Liver (tissue), 8 donors: ENCODE measurements at regions not wholly inside any gene's neighbourhood (a gene's known extent, or its start where the extent isn't known, plus 50 kb on each side); places are given as distances from the start of the nearest gene placed in this dataset.

Source experiments
- DNase-seq: peaks from one replicate; pipeline ENCODE4 v3.0.0-alpha.2; 2017; ENCODE audit warnings: low spot score
- H3K27ac ChIP-seq, 2 donors: one replicate each; pipeline ENCODE4 v1.7.0; 2013; ENCODE audit warnings: inconsistent platforms in 2 of 2, low read length in 2 of 2, control low read depth in 1 of 2, low read depth in 1 of 2, mild to moderate bottlenecking in 1 of 2
- H3K27me3 ChIP-seq, 4 donors: one replicate each; pipeline versions ENCODE4 v1.6.1 to v1.7.0; 2013; ENCODE audit warnings: low read length in 3 of 4, inconsistent platforms in 1 of 4, mild to moderate bottlenecking in 1 of 4, moderate library complexity in 1 of 4; ENCODE audit not compliant: control insufficient read depth in 4 of 4, insufficient read depth in 4 of 4
- H3K36me3 ChIP-seq, 4 donors: one replicate each; pipeline versions ENCODE4 v1.6.1 to v1.7.0; 2013; ENCODE audit warnings: low read length in 3 of 4, mild to moderate bottlenecking in 3 of 4, low read depth in 1 of 4, moderate library complexity in 1 of 4; ENCODE audit not compliant: control insufficient read depth in 4 of 4, insufficient read depth in 3 of 4
- H3K4me1 ChIP-seq, 4 donors: one replicate each; pipeline versions ENCODE4 v1.6.1 to v1.7.0; 2013; ENCODE audit warnings: low read length in 3 of 4, mild to moderate bottlenecking in 3 of 4, moderate library complexity in 1 of 4; ENCODE audit not compliant: control insufficient read depth in 4 of 4, insufficient read depth in 4 of 4
- H3K4me3 ChIP-seq, 3 donors: one replicate each; pipeline versions ENCODE4 v1.6.1 to v1.7.0; 2013; ENCODE audit warnings: low read length in 3 of 3, control low read depth in 1 of 3, low read depth in 1 of 3, mild to moderate bottlenecking in 1 of 3
- H3K9ac ChIP-seq, 2 donors: one replicate each; pipeline ENCODE4 v1.7.0; 2013; ENCODE audit warnings: low read length in 2 of 2, mild to moderate bottlenecking in 2 of 2, moderate library complexity in 2 of 2, control low read depth in 1 of 2, low read depth in 1 of 2
- H3K9me3 ChIP-seq, 4 donors: one replicate each; pipeline versions ENCODE4 v1.6.1 to v1.7.0; 2013; ENCODE audit warnings: low read length in 3 of 4; ENCODE audit not compliant: control insufficient read depth in 4 of 4
- CTCF ChIP-seq: fragments of 150-350 bp; IDR thresholded peaks from 2 replicates; pipeline ENCODE4 v1.5.1; 2017; ENCODE audit warnings: improper control_type of control experiment, low read depth, low read length; ENCODE audit not compliant: missing input control
- FOXA1 ChIP-seq: IDR thresholded peaks from 2 replicates; pipeline ENCODE4 v1.6.1; 2016; ENCODE audit warnings: antibody characterized with exemption
- FOXA2 ChIP-seq: IDR thresholded peaks from 2 replicates; pipeline ENCODE4 v1.6.1; 2016; ENCODE audit warnings: antibody characterized with exemption
- GABPA ChIP-seq, 2 donors: IDR thresholded peaks in 1 of 2; conservative IDR thresholded peaks in 1 of 2; 2 replicates each; pipeline ENCODE4 v1.6.1; 2016; ENCODE audit warnings: antibody characterized with exemption in 2 of 2, mild to moderate bottlenecking in 1 of 2, moderate library complexity in 1 of 2
- HNF4G ChIP-seq: IDR thresholded peaks from 2 replicates; pipeline ENCODE4 v1.6.1; 2016; ENCODE audit warnings: antibody characterized with exemption
- JUND ChIP-seq, 2 donors: IDR thresholded peaks; 2 replicates each; pipeline ENCODE4 v1.6.1; 2016; ENCODE audit warnings: antibody characterized with exemption in 2 of 2
- NR2F2 ChIP-seq: IDR thresholded peaks from 2 replicates; pipeline ENCODE4 v1.6.1; 2016; ENCODE audit warnings: antibody characterized with exemption
- RAD21 ChIP-seq, 2 donors: IDR thresholded peaks; 2 replicates each; pipeline ENCODE4 v1.6.1; 2016; ENCODE audit warnings: antibody characterized with exemption in 2 of 2, mild to moderate bottlenecking in 2 of 2
- REST ChIP-seq: IDR thresholded peaks from 2 replicates; pipeline ENCODE4 v1.6.1; 2016; ENCODE audit warnings: antibody characterized with exemption, mild to moderate bottlenecking
- RXRA ChIP-seq, 2 donors: IDR thresholded peaks; 2 replicates each; pipeline ENCODE4 v1.6.1; 2017 to 2018; ENCODE audit warnings: antibody characterized with exemption in 2 of 2, mild to moderate bottlenecking in 1 of 2
- SP1 ChIP-seq: IDR thresholded peaks from 2 replicates; pipeline ENCODE4 v1.6.1; 2018; ENCODE audit warnings: antibody characterized with exemption, mild to moderate bottlenecking
- TAF1 ChIP-seq: conservative IDR thresholded peaks from 2 replicates; pipeline ENCODE4 v1.6.1; 2016; ENCODE audit warnings: antibody characterized with exemption, mild to moderate bottlenecking
- YY1 ChIP-seq: IDR thresholded peaks from 2 replicates; pipeline ENCODE4 v1.6.1; 2016; ENCODE audit warnings: antibody characterized with exemption, mild to moderate bottlenecking
- ZBTB33 ChIP-seq: IDR thresholded peaks from 2 replicates; pipeline ENCODE4 v1.6.1; 2016; ENCODE audit warnings: antibody characterized with exemption
- WGBS: extraction: QIAGEN DNeasy Blood & Tissue Kit; methylation state at CpG from one replicate; pipeline ENCODE4 v1.1.7; 2013; 5-methylcytosine and 5-hydroxymethylcytosine counted together
- donor health status: healthy.
- donor health status: healthy.
- donor health status: healthy.
- donor health status: healthy.
- donor health status: healthy.

GRCh38 chr2:65846989-65847678 is 414.7 kb upstream of the SPRED2 start (continued):
- no peak for TF ChIP-seq ZBTB33
- TF ChIP-seq TAF1: no peak
- TF ChIP-seq HNF4G: no peak
- no peak for TF ChIP-seq NR2F2

GRCh38 chr2:65845442-65846182 is 413.2 kb upstream of the SPRED2 start:
- Histone ChIP-seq H3K36me3 (no peaks in the 10 kb centered on the region), H3K4me3 (no peak overlapping the region), H3K27me3 (no peaks in the 10 kb centered on the region), H3K27ac (no peak overlapping the region), H3K9ac (no peak overlapping the region), H3K4me1 (no peaks in the 10 kb centered on the region), H3K9me3 (peaks cover 0 to 4% (median 0%) of the 10 kb centered on the region in 4 donors)
- 75% methylated on average over 5 of the region's 5 CpGs for WGBS
- TF ChIP-seq FOXA1 (no peak), REST (no peak), CTCF (no peak)
- DNase-seq: no peak

GRCh38 chr2:65842104-65842503 is 409.7 kb upstream of the SPRED2 start:
- Histone ChIP-seq H3K36me3 (no peaks in the 10 kb centered on the region), H3K27me3 (no peaks in the 10 kb centered on the region), H3K9ac (no peak overlapping the region), H3K4me3 (no peak overlapping the region), H3K4me1 (no peaks in the 10 kb centered on the region), H3K9me3 (peaks cover 0 to 4% (median 0%) of the 10 kb centered on the region in 4 donors), H3K27ac (no peak overlapping the region)
- 90% methylated on average over 1 of the region's 1 CpG for WGBS
- DNase-seq: no peak
- TF ChIP-seq REST (no peak), ZBTB33 (no peak), RXRA (IDR thresholded peaks at IDR 0.05) (no peak), FOXA2 (no peak), TAF1 (no peak), GABPA (IDR thresholded peaks at IDR 0.05 in 1 of 2, conservative IDR thresholded peaks at IDR 0.05 in 1 of 2) (no peak), JUND (IDR thresholded peaks at IDR 0.05) (no peak), YY1 (no peak), SP1 (no peak), HNF4G (no peak), RAD21 (IDR thresholded peaks at IDR 0.05) (no peak)
